NCI-H1694 treated with DMSO at 0.1 percent for 48 hours (cell line): ENCODE measurements at regions not wholly inside any gene's neighbourhood (a gene's known extent, or its start where the extent isn't known, plus 50 kb on each side); places are given as distances from the start of the nearest gene placed in this dataset.
"Not testable (repeated sequence)": the region's sequence is repeated elsewhere in the genome, so short reads cannot be mapped to it uniquely, and the experiment has no call there.

Experiments
- DNase-seq: peaks from one replicate; lab custom pipeline; 2025; lab: John Stamatoyannopoulos, UW

- DNase-seq: no peak
Observed at GRCh38 chr17:63178530-63178929, 212.5 kb downstream of the TANC2 start.

GRCh38 chr17:63181856-63182255 is 215.8 kb downstream of the TANC2 start:
- DNase-seq: no peak

GRCh38 chr17:63185420-63185819 is 219.4 kb downstream of the TANC2 start:
- peak; percentile 12 for DNase-seq

- DNase-seq: no peak
Observed at GRCh38 chr17:63189082-63189481, 223.0 kb downstream of the TANC2 start.

GRCh38 chr17:63189930-63190329 is 223.9 kb downstream of the TANC2 start:
- no peak for DNase-seq

- no peak for DNase-seq
Observed at GRCh38 chr17:63190821-63191370, 224.9 kb downstream of the TANC2 start.

GRCh38 chr17:63191610-63192009 is 225.6 kb downstream of the TANC2 start:
- DNase-seq: no peak

GRCh38 chr17:63193827-63194226 is 227.8 kb downstream of the TANC2 start:
- DNase-seq: no peak

- no peak for DNase-seq
Observed at GRCh38 chr17:63196772-63197335, 230.8 kb downstream of the TANC2 start.

GRCh38 chr17:63203652-63204051 is 237.6 kb downstream of the TANC2 start:
- DNase-seq: no peak

- no peak for DNase-seq
Observed at GRCh38 chr17:63221939-63222338, 224.2 kb downstream of the CYB561 start.

GRCh38 chr17:63222655-63223054 is 223.5 kb downstream of the CYB561 start:
- no peak for DNase-seq

- no peak for DNase-seq
Observed at GRCh38 chr17:63223212-63223911, 222.7 kb downstream of the CYB561 start.

- DNase-seq: no peak
Observed at GRCh38 chr17:63224644-63225043, 221.5 kb downstream of the CYB561 start.

GRCh38 chr17:63226720-63227119 is 219.4 kb downstream of the CYB561 start:
- not testable (repeated sequence) for DNase-seq

- DNase-seq: not testable (repeated sequence)
Observed at GRCh38 chr17:63231015-63231620, 215.0 kb downstream of the CYB561 start.

GRCh38 chr17:63232565-63233310 is 213.4 kb downstream of the CYB561 start:
- DNase-seq: no peak

GRCh38 chr17:63240106-63240505 is 206.0 kb downstream of the CYB561 start:
- no peak for DNase-seq

- DNase-seq: no peak
Observed at GRCh38 chr17:63246344-63246743, 199.8 kb downstream of the CYB561 start.

GRCh38 chr17:63247706-63248105 is 198.4 kb downstream of the CYB561 start:
- no peak for DNase-seq

- no peak for DNase-seq
Observed at GRCh38 chr17:63249256-63250004, 196.7 kb downstream of the CYB561 start.

GRCh38 chr17:63250830-63251229 is 195.3 kb downstream of the CYB561 start:
- DNase-seq: no peak
